ENCODE measurements at regions not wholly inside any gene's neighbourhood (a gene's known extent, or its start where the extent isn't known, plus 50 kb on each side); places are given as distances from the start of the nearest gene placed in this dataset.

- no peaks in the 10 kb centered on the region for H3K9me3 ChIP-seq (ENCODE audit: control insufficient read depth, low read depth, low read length)
- no peaks in the 10 kb centered on the region for H3K27me3 Mint-ChIP-seq (ENCODE audit: low read depth)
- no peak overlapping the region for H2AK5ac ChIP-seq (ENCODE audit: insufficient read length, low read length)
- no peak overlapping the region for H3K9ac ChIP-seq (ENCODE audit: extremely low read depth, insufficient read length, low read length)
- no peak overlapping the region for H2BK5ac ChIP-seq (ENCODE audit: insufficient read length, low read length)
- H2BK120ac ChIP-seq (ENCODE audit: low read depth, low read length, poor library complexity, severe bottlenecking): no peak overlapping the region
- no peaks in the 10 kb centered on the region for H3K4me1 ChIP-seq (ENCODE audit: insufficient read depth, low read length)
- H3K9me3 Mint-ChIP-seq: no peaks in the 10 kb centered on the region
- no peak overlapping the region for H2BK12ac ChIP-seq (ENCODE audit: insufficient read length, low read depth, low read length)
- no peaks in the 10 kb centered on the region for H3K4me1 Mint-ChIP-seq
- no peak overlapping the region for H3K23ac ChIP-seq (ENCODE audit: insufficient read length, low read depth, low read length)
- H3K23me2 ChIP-seq (ENCODE audit: insufficient read length, low read depth, low read length, poor library complexity, severe bottlenecking): no peaks in the 10 kb centered on the region
- no peak overlapping the region for H2BK15ac ChIP-seq (ENCODE audit: low read depth, low read length)
- no peak for DNase-seq
- no peak for TF ChIP-seq CTCF (conservative IDR thresholded peaks at IDR 0.05)
- H3K4ac ChIP-seq (ENCODE audit: low read depth, low read length): no peak overlapping the region
- no peak overlapping the region for H3T11ph ChIP-seq (ENCODE audit: low read length)
- H4K20me1 ChIP-seq (ENCODE audit: control insufficient read depth, insufficient read depth, insufficient read length): no peaks in the 10 kb centered on the region
- no peak overlapping the region for H3K18ac ChIP-seq (ENCODE audit: insufficient read length, low read depth, low read length)
- H3K27me3 ChIP-seq (ENCODE audit: insufficient read depth, low read length): no peaks in the 10 kb centered on the region
- no peak overlapping the region for H3K27ac ChIP-seq (ENCODE audit: insufficient read length, low read depth, low read length)
- H3K4me2 ChIP-seq (ENCODE audit: insufficient read depth, insufficient read length, low read length): no peak overlapping the region
- no peak overlapping the region for H3K4me3 Mint-ChIP-seq
- H3K14ac ChIP-seq (ENCODE audit: insufficient read depth, low read length): no peak overlapping the region
- no peaks in the 10 kb centered on the region for H3K79me2 ChIP-seq (ENCODE audit: insufficient read depth, low read length)
- H2AFZ ChIP-seq (ENCODE audit: low read length): no peak overlapping the region
- H3K36me3 Mint-ChIP-seq (ENCODE audit: insufficient read depth in 1 of 3, low read depth in 3 of 3): no peaks in the 10 kb centered on the region
- no peak overlapping the region for H4K91ac ChIP-seq (ENCODE audit: insufficient read length, low read depth, low read length)
- no peak overlapping the region for H2BK20ac ChIP-seq (ENCODE audit: low read depth, low read length, poor library complexity, severe bottlenecking)
- no peak overlapping the region for H3K27ac Mint-ChIP-seq
- no peak overlapping the region for H4K5ac ChIP-seq (ENCODE audit: insufficient read length, low read depth, low read length)
- H3K56ac ChIP-seq (ENCODE audit: insufficient read length, low read depth, low read length): no peak overlapping the region
- no peak overlapping the region for H4K8ac ChIP-seq (replicated peaks; ENCODE audit: insufficient read length, low read depth, low read length)
- no peaks in the 10 kb centered on the region for H3K79me1 ChIP-seq (ENCODE audit: insufficient read depth, low read depth, low read length, poor library complexity, severe bottlenecking)
Measured at GRCh38 chr5:143511736-143512135, 108.2 kb upstream of the NR3C1 start.

All from H9 (cell line).